Ishikawa (cell line): ENCODE measurements at regions not wholly inside any gene's neighbourhood (a gene's known extent, or its start where the extent isn't known, plus 50 kb on each side); places are given as distances from the start of the nearest gene placed in this dataset.
A peak's percentile ranks its signal among the peaks of the same experiment; 100 is the strongest.

Experiments used
- CEBPB ChIP-seq: IDR thresholded peaks from 2 replicates; pipeline ENCODE4 v1.6.1; 2012
- CREB1 ChIP-seq: IDR thresholded peaks from 2 replicates; pipeline ENCODE4 v1.6.1; 2012; ENCODE audit warnings: low read depth
- EGR1 ChIP-seq: IDR thresholded peaks from 2 replicates; pipeline ENCODE4 v1.6.1; 2012
- EP300 ChIP-seq: IDR thresholded peaks from 2 replicates; pipeline ENCODE4 v1.6.1; 2012; ENCODE audit warnings: borderline replicate concordance
- FOXM1 ChIP-seq: IDR thresholded peaks from 2 replicates; pipeline ENCODE4 v1.6.1; 2012; ENCODE audit warnings: low read depth, borderline replicate concordance
- MAX ChIP-seq: IDR thresholded peaks from 2 replicates; pipeline ENCODE4 v1.6.1; 2012
- NFIC ChIP-seq: IDR thresholded peaks from 2 replicates; pipeline ENCODE4 v1.6.1; 2012
- RAD21 ChIP-seq: IDR thresholded peaks from 2 replicates; pipeline ENCODE4 v1.6.1; 2012; ENCODE audit warnings: low read depth
- REST ChIP-seq: IDR thresholded peaks from 2 replicates; pipeline ENCODE4 v1.6.1; 2012; ENCODE audit warnings: low read depth, mild to moderate bottlenecking
- TAF1 ChIP-seq: IDR thresholded peaks from 2 replicates; pipeline ENCODE4 v1.6.1; 2012; ENCODE audit warnings: low read depth, mild to moderate bottlenecking
- TCF12 ChIP-seq: IDR thresholded peaks from 2 replicates; pipeline ENCODE4 v1.6.1; 2012; ENCODE audit warnings: low read depth
- TEAD4 ChIP-seq: IDR thresholded peaks from 2 replicates; pipeline ENCODE4 v1.6.1; 2012
- USF1 ChIP-seq: IDR thresholded peaks from 2 replicates; pipeline ENCODE4 v1.6.1; 2012
- YY1 ChIP-seq: IDR thresholded peaks from 2 replicates; pipeline ENCODE4 v1.6.1; 2012; ENCODE audit warnings: low read depth
- ZBTB7A ChIP-seq: IDR thresholded peaks from 2 replicates; pipeline ENCODE4 v1.6.1; 2012; ENCODE audit warnings: low read depth

GRCh38 chr13:83780227-83780626, 102.0 kb downstream of the SLITRK1 start:
- no peak for TF ChIP-seq FOXM1
- peak; percentile 33 for TF ChIP-seq RAD21
- no peak for TF ChIP-seq YY1
- no peak for TF ChIP-seq USF1
- TF ChIP-seq CREB1: no peak
- TF ChIP-seq NFIC: no peak

GRCh38 chr13:83773961-83774360, 108.3 kb downstream of the SLITRK1 start:
- no peak for TF ChIP-seq FOXM1
- TF ChIP-seq NFIC: no peak
- no peak for TF ChIP-seq CEBPB
- TF ChIP-seq CREB1: no peak
- TF ChIP-seq EP300: no peak
- no peak for TF ChIP-seq ZBTB7A
- no peak for TF ChIP-seq RAD21
- TF ChIP-seq YY1: no peak
- no peak for TF ChIP-seq REST
- no peak for TF ChIP-seq USF1
- TF ChIP-seq EGR1: no peak
- TF ChIP-seq TCF12: no peak
- no peak for TF ChIP-seq TAF1
- no peak for TF ChIP-seq TEAD4
- TF ChIP-seq MAX: no peak

GRCh38 chr13:83765796-83766195, 116.5 kb downstream of the SLITRK1 start:
- TF ChIP-seq YY1 (no peak), MAX (no peak), CEBPB (no peak), TCF12 (no peak), EP300 (no peak), NFIC (no peak), EGR1 (no peak), CREB1 (no peak), RAD21 (no peak), USF1 (no peak), TEAD4 (no peak), FOXM1 (no peak), ZBTB7A (no peak), TAF1 (no peak), REST (no peak)

GRCh38 chr13:83761631-83762030, 120.6 kb downstream of the SLITRK1 start:
- no peak for TF ChIP-seq EGR1

- TF ChIP-seq USF1 (no peak), EGR1 (no peak), NFIC (no peak), TEAD4 (no peak), FOXM1 (no peak), ZBTB7A (no peak), MAX (no peak), REST (no peak), YY1 (no peak), CEBPB (no peak), CREB1 (no peak), EP300 (no peak), TAF1 (no peak), TCF12 (no peak), RAD21 (no peak)
These were observed 128.2 kb downstream of the SLITRK1 start for GRCh38 chr13:83753912-83754624.
